ENCODE measurements at regions not wholly inside any gene's neighbourhood (a gene's known extent, or its start where the extent isn't known, plus 50 kb on each side); places are given as distances from the start of the nearest gene placed in this dataset.

- 69 to 85% (median 75%) methylated on average over 6 of the region's 6 CpGs for WGBS, 3 donors
- Histone ChIP-seq H3K4me3 (no peak overlapping the region), H3K27ac (no peak overlapping the region), H3K36me3 (no peaks in the 10 kb centered on the region), H3K27me3 (no peaks in the 10 kb centered on the region), H3K4me1 (ENCODE audit: insufficient read depth) (no peaks in the 10 kb centered on the region), H3K9me3 (no peaks in the 10 kb centered on the region)
- no peak for TF ChIP-seq EP300 (IDR thresholded peaks at IDR 0.05)
- TF ChIP-seq POLR2A (IDR thresholded peaks at IDR 0.05), result no peak
- TF ChIP-seq CTCF (IDR thresholded peaks at IDR 0.05), result no peak
- intact Hi-C loops (cut with DNase I), result loop anchor here in 2 of 4 donors (5.0 to 10.0 kb wide), 4 partner anchors 258 to 485 kb away; no protein-coding TSS in a partner anchor
- no peak for DNase-seq
Measured at GRCh38 chr22:22952531-22953280, 65.1 kb downstream of the IGLL5 start.

- Histone ChIP-seq H3K4me1 (ENCODE audit: insufficient read depth) (no peaks in the 10 kb centered on the region), H3K4me3 (no peak overlapping the region), H3K27me3 (no peaks in the 10 kb centered on the region), H3K27ac (no peak overlapping the region), H3K36me3 (no peaks in the 10 kb centered on the region), H3K9me3 (no peaks in the 10 kb centered on the region)
- 76 to 78% (median 76%) methylated on average over 5 of the region's 5 CpGs for WGBS, 3 donors
- DNase-seq, result no peak
- intact Hi-C loops (cut with DNase I), result loop anchor here in 2 of 4 donors (5.0 to 10.0 kb wide), 4 partner anchors 259 to 486 kb away; no protein-coding TSS in a partner anchor
- TF ChIP-seq EP300 (IDR thresholded peaks at IDR 0.05) (no peak), POLR2A (IDR thresholded peaks at IDR 0.05) (no peak), CTCF (IDR thresholded peaks at IDR 0.05) (no peak)
Measured at GRCh38 chr22:22953791-22954190, 66.2 kb downstream of the IGLL5 start.

- Histone ChIP-seq H3K36me3 (no peaks in the 10 kb centered on the region), H3K9me3 (no peaks in the 10 kb centered on the region), H3K27me3 (no peaks in the 10 kb centered on the region), H3K4me1 (ENCODE audit: insufficient read depth) (no peaks in the 10 kb centered on the region), H3K4me3 (no peak overlapping the region), H3K27ac (no peak overlapping the region)
- TF ChIP-seq EP300 (IDR thresholded peaks at IDR 0.05) (no peak), CTCF (IDR thresholded peaks at IDR 0.05) (no peak), POLR2A (IDR thresholded peaks at IDR 0.05) (no peak)
- no peak for DNase-seq
- WGBS, 3 donors, result 8 to 13% (median 9%) methylated on average over 16 of the region's 16 CpGs
- intact Hi-C loops (cut with DNase I), result loop anchor here in 2 of 4 donors (5.0 to 10.0 kb wide), 4 partner anchors 260 to 487 kb away; no protein-coding TSS in a partner anchor
Measured at GRCh38 chr22:22954656-22955055, 67.0 kb downstream of the IGLL5 start.

- no peak overlapping the region for H3K4me3 ChIP-seq
- no peaks in the 10 kb centered on the region for H3K9me3 ChIP-seq
- intact Hi-C loops (cut with DNase I), result loop anchor here in 2 of 4 donors (10.0 kb wide), 3 partner anchors 261 to 371 kb away; no protein-coding TSS in a partner anchor
- no peaks in the 10 kb centered on the region for H3K27me3 ChIP-seq
- no peak for DNase-seq
- H3K4me1 ChIP-seq (ENCODE audit: insufficient read depth), result no peaks in the 10 kb centered on the region
- TF ChIP-seq EP300 (IDR thresholded peaks at IDR 0.05) (no peak), POLR2A (IDR thresholded peaks at IDR 0.05) (no peak), CTCF (IDR thresholded peaks at IDR 0.05) (no peak)
- no peak overlapping the region for H3K27ac ChIP-seq
- WGBS, 3 donors, result 33 to 57% (median 37%) methylated on average over 5 of the region's 5 CpGs
- no peaks in the 10 kb centered on the region for H3K36me3 ChIP-seq
Measured at GRCh38 chr22:22955276-22955798, 67.7 kb downstream of the IGLL5 start.
